HepG2 (cell line): ENCODE measurements at regions not wholly inside any gene's neighbourhood (a gene's known extent, or its start where the extent isn't known, plus 50 kb on each side); places are given as distances from the start of the nearest gene placed in this dataset.

Source experiments
- ATAC-seq: fragments of 200-7000 bp; cut with Tn5 transposase; 3 replicates; pipeline ENCODE4 v1.9.1; 2020; ENCODE audit warnings: mild to moderate bottlenecking, moderate library complexity
- BruUV-seq: library from RNA; stranded (reverse); fragments of 400-500 nt; replicated peaks from 2 replicates; lab custom pipeline; 2021; lab: Mats Ljungman, UMichigan
- CTCF ChIA-PET: fragments of 300-600 bp; formaldehyde crosslinking; extraction: SDS; loops from one replicate; lab custom pipeline; 2021; ENCODE audit warnings: low total read pairs, inconsistent platforms, low intra/inter-chr PET ratio; lab: Yijun Ruan, JAX
- POLR2A ChIA-PET: fragments of 350-600 bp; sonication (Branson Sonifier 250); formaldehyde crosslinking; loops from one replicate; lab custom pipeline; 2020; ENCODE audit warnings: antibody characterized with exemption, inconsistent platforms; lab: Yijun Ruan, JAX
- DNase-seq: peaks from one replicate; pipeline ENCODE4 v3.0.0-alpha.2; 2015; ENCODE audit warnings: low spot score
- FAIRE-seq: peaks from 3 replicates; lab custom pipeline; 2011; peaks lifted over from hg19 to GRCh38; lab: Jason Lieb, UNC
- H2AFZ ChIP-seq: one replicate; pipeline ENCODE4 v1.6.1; 2011; ENCODE audit warnings: low read length, inconsistent platforms
- H3K27ac ChIP-seq: fragments of 300-600 bp; 3 replicates; pipeline ENCODE4 v1.8.0; 2011; ENCODE audit warnings: mixed run types, mild to moderate bottlenecking, mixed read lengths, low read length, inconsistent platforms; ENCODE audit not compliant: insufficient read depth; ENCODE audit errors: extremely low read length
- H3K27me3 ChIP-seq, 2 experiments: fragments of 200-600 bp in 1 of 2; 2 replicates in 1 of 2; 3 replicates in 1 of 2; pipeline versions ENCODE4 v1.6.0 to v1.8.0; 2011; ENCODE audit warnings: low read length in 2 of 2, mild to moderate bottlenecking in 2 of 2, moderate library complexity in 2 of 2, inconsistent platforms in 1 of 2; ENCODE audit not compliant: insufficient read depth in 2 of 2, control insufficient read depth in 1 of 2
- H3K36me3 ChIP-seq, 2 experiments: fragments of 200-600 bp in 1 of 2; replicated peaks in 1 of 2; 2 replicates in 1 of 2; 3 replicates in 1 of 2; pipeline versions ENCODE4 v1.5.1 to v1.8.0; 2011; ENCODE audit warnings: low read length in 2 of 2, inconsistent platforms in 1 of 2; ENCODE audit not compliant: insufficient read depth in 2 of 2, control insufficient read depth in 1 of 2
- H3K4me1 ChIP-seq: 2 replicates; pipeline ENCODE4 v1.5.1; 2012; ENCODE audit warnings: low read length, inconsistent platforms; ENCODE audit not compliant: insufficient read depth
- H3K4me2 ChIP-seq: 2 replicates; pipeline ENCODE4 v1.6.0; 2011; ENCODE audit warnings: low read depth, low read length, inconsistent platforms
- H3K4me3 ChIP-seq, 3 experiments: fragments of 200-600 bp in 1 of 3; sonication (generic), shearing (Covaris generic) in 1 of 3; replicated peaks in 1 of 3; 2 replicates each; pipeline ENCODE4 v1.5.1; 2011 to 2016; ENCODE audit warnings: low read length in 3 of 3, inconsistent platforms in 2 of 3, low read depth in 2 of 3, mild to moderate bottlenecking in 2 of 3, control low read depth in 1 of 3, mixed read lengths in 1 of 3; ENCODE audit not compliant: insufficient read depth in 1 of 3
- H3K79me2 ChIP-seq: one replicate; pipeline ENCODE4 v1.6.1; 2011; ENCODE audit warnings: low read length, inconsistent platforms; ENCODE audit not compliant: insufficient read depth
- H3K9ac ChIP-seq: 2 replicates; pipeline ENCODE4 v1.6.0; 2011; ENCODE audit warnings: mild to moderate bottlenecking, low read depth, low read length, inconsistent platforms; ENCODE audit not compliant: insufficient read depth
- H3K9me3 ChIP-seq: 2 replicates; pipeline ENCODE4 v1.5.1; 2012; ENCODE audit warnings: mild to moderate bottlenecking, low read length
- H4K20me1 ChIP-seq: 2 replicates; pipeline ENCODE4 v1.6.0; 2011; ENCODE audit warnings: inconsistent platforms, mild to moderate bottlenecking, low read length, moderate library complexity; ENCODE audit not compliant: insufficient read depth
- GABPA ChIP-seq, 2 experiments: IDR thresholded peaks; 2 replicates each; pipeline ENCODE4 v1.6.1; 2011 to 2016; ENCODE audit warnings: low read depth in 2 of 2, low read length in 1 of 2, missing biosample characterization in 1 of 2, missing genetic modification characterization in 1 of 2
- GATAD2A ChIP-seq: IDR thresholded peaks from 2 replicates; pipeline ENCODE4 v1.6.1; 2016
- HDAC2 ChIP-seq: sonication (generic); formaldehyde crosslinking; IDR thresholded peaks from 2 replicates; pipeline ENCODE4 v1.4.0; 2020; ENCODE audit warnings: missing genetic modification reagents
- IRF2 ChIP-seq: IDR thresholded peaks from 2 replicates; pipeline ENCODE4 v1.6.1; 2018; ENCODE audit warnings: missing genetic modification reagents, missing compliant biosample characterization
- POGZ ChIP-seq: sonication (generic); formaldehyde crosslinking; IDR thresholded peaks from 2 replicates; pipeline ENCODE4 v1.4.0; 2020; ENCODE audit warnings: mild to moderate bottlenecking, missing genetic modification reagents
- SIX1 ChIP-seq: sonication (generic); formaldehyde crosslinking; IDR thresholded peaks from 2 replicates; pipeline ENCODE4 v1.4.0; 2020; ENCODE audit warnings: missing genetic modification reagents, borderline replicate concordance
- SMYD3 ChIP-seq: sonication (generic); formaldehyde crosslinking; IDR thresholded peaks from 2 replicates; pipeline ENCODE4 v1.8.1; 2023; ENCODE audit warnings: mild to moderate bottlenecking, missing genetic modification reagents
- SRF ChIP-seq: IDR thresholded peaks from 2 replicates; pipeline ENCODE4 v1.6.1; 2011; ENCODE audit warnings: mild to moderate bottlenecking, low read depth, low read length, moderate library complexity
- TP53 ChIP-seq: sonication (generic); formaldehyde crosslinking; conservative IDR thresholded peaks from 2 replicates; pipeline ENCODE4 v1.4.0; 2020; ENCODE audit warnings: missing genetic modification reagents
- ZBTB10 ChIP-seq: sonication (generic); formaldehyde crosslinking; IDR thresholded peaks from 2 replicates; pipeline ENCODE4 v1.4.0; 2020; ENCODE audit warnings: missing genetic modification reagents, borderline replicate concordance
- ZBTB43 ChIP-seq: sonication (generic); formaldehyde crosslinking; conservative IDR thresholded peaks from 2 replicates; pipeline ENCODE4 v1.4.0; 2020; ENCODE audit warnings: missing genetic modification reagents
- ZMYM3 ChIP-seq: sonication (generic); formaldehyde crosslinking; IDR thresholded peaks from 2 replicates; pipeline ENCODE4 v1.5.1; 2020; ENCODE audit warnings: mild to moderate bottlenecking, missing genetic modification reagents
- ZNF24 ChIP-seq: fragments of 450-650 bp; IDR thresholded peaks from 2 replicates; pipeline ENCODE4 v1.6.1; 2017; ENCODE audit warnings: antibody characterized with exemption, mild to moderate bottlenecking
- ZNF292 ChIP-seq: sonication (generic); formaldehyde crosslinking; IDR thresholded peaks from 2 replicates; pipeline ENCODE4 v1.8.1; 2022; ENCODE audit warnings: mild to moderate bottlenecking, low read depth, missing genetic modification reagents, borderline replicate concordance
- ZNF552 ChIP-seq: sonication (generic); formaldehyde crosslinking; IDR thresholded peaks from 2 replicates; pipeline ENCODE4 v1.9.0; 2022; ENCODE audit warnings: missing genetic modification reagents, mild to moderate bottlenecking, borderline replicate concordance
- ZNF605 ChIP-seq: sonication (generic); formaldehyde crosslinking; IDR thresholded peaks from 2 replicates; pipeline ENCODE4 v1.8.0; 2022; ENCODE audit warnings: mild to moderate bottlenecking, missing genetic modification reagents
- ZNF709 ChIP-seq: sonication (generic); formaldehyde crosslinking; IDR thresholded peaks from 2 replicates; pipeline ENCODE4 v1.5.0; 2020; ENCODE audit warnings: mild to moderate bottlenecking, missing genetic modification reagents
- ZSCAN30 ChIP-seq: sonication (generic); formaldehyde crosslinking; IDR thresholded peaks from 2 replicates; pipeline ENCODE4 v1.5.0; 2020; ENCODE audit warnings: mild to moderate bottlenecking, missing genetic modification reagents
- ZSCAN31 ChIP-seq: sonication (generic); formaldehyde crosslinking; IDR thresholded peaks from 2 replicates; pipeline ENCODE4 v1.5.0; 2020; ENCODE audit warnings: low read depth, mild to moderate bottlenecking, missing genetic modification reagents
- WGBS: methylation state at CpG from one replicate; pipeline ENCODE4 v1.1.6; 2017; ENCODE audit warnings: low lambda C conversion rate; 5-methylcytosine and 5-hydroxymethylcytosine counted together
- in situ Hi-C: cut with HindIII; loops from 2 replicates; pipeline ENCODE4 v1.10.0; 2017; ENCODE audit warnings: low pct_unique_long_range_greater_than_20kb; ENCODE audit not compliant: extremely low pct_ligation_motif_present
- intact Hi-C: fragments of 100-400 bp; cut with micrococcal nuclease; formaldehyde crosslinking; loops from one replicate; pipeline ENCODE4 v1.10.0; 2022; ENCODE audit not compliant: unreplicated experiment

- BruUV-seq = no TSS peak
- Histone ChIP-seq H2AFZ (peak overlapping the region; percentile 95), H3K79me2 (no peaks in the 10 kb centered on the region), H3K9me3 (no peaks in the 10 kb centered on the region), H3K4me3 (peak overlapping the region; percentile 59 to 78 (median 77)), H3K4me2 (peak overlapping the region; percentile 81), H3K4me1 (peaks cover 12% of the 10 kb centered on the region; the same call in 1 of the 2 replicates), H3K9ac (peak overlapping the region; percentile 59), H3K27me3 (peaks cover 0 to 3% of the 10 kb centered on the region in 2 experiments; a peak in 1 of 5 replicates), H3K27ac (peak overlapping the region; percentile 22), H3K36me3 (no peaks in the 10 kb centered on the region), H4K20me1 (no peaks in the 10 kb centered on the region)
- peak; percentile 81 for DNase-seq
- WGBS = 1% methylated on average over 27 of the region's 27 CpGs
- FAIRE-seq = peak; percentile 32
- intact Hi-C loops = no loop called here
- in situ Hi-C loops = no loop called here
- ATAC-seq = peak; percentile 82
- ChIA-PET POLR2A (no interaction called here), CTCF (no interaction called here)
- 0 out of 2 replicates have a peak, but pooled peaks have one; percentile 22 for TF ChIP-seq SIX1 (CRISPR knock-in tag)
- TF ChIP-seq SMYD3 = peak; percentile 10; the same call in 1 of the 2 replicates
- TF ChIP-seq HDAC2 (CRISPR knock-in tag) = peak; percentile 51; the same call in 1 of the 2 replicates
- peak; percentile 68; the same call in 1 of the 2 replicates for TF ChIP-seq ZNF292 (CRISPR knock-in tag)
- TF ChIP-seq ZNF552 (CRISPR knock-in tag) = 0 out of 2 replicates have a peak, but pooled peaks have one; percentile 20
- no peak; the same call in none of the 2 replicates for TF ChIP-seq ZMYM3 (CRISPR knock-in tag)
- peak; percentile 27; the same call in 1 of the 2 replicates for TF ChIP-seq POGZ (CRISPR knock-in tag)
- TF ChIP-seq TP53 (CRISPR knock-in tag) = peak; percentile 26; the same call in 1 of the 2 replicates
- no peak for TF ChIP-seq ZSCAN30 (CRISPR knock-in tag)
- 0 out of 2 replicates have a peak, but pooled peaks have one; percentile 48 for TF ChIP-seq ZSCAN31
- TF ChIP-seq ZBTB43 (CRISPR knock-in tag) = 0 out of 2 replicates have a peak, but pooled peaks have one; percentile 16
- no peak for TF ChIP-seq GABPA (IDR thresholded peaks at IDR 0.05; ENCODE audit: low read depth, low read length)
- TF ChIP-seq GABPA (CRISPR knock-in tag; IDR thresholded peaks at IDR 0.05; ENCODE audit: low read depth) = 0 out of 2 replicates have a peak, but pooled peaks have one; percentile 42
- TF ChIP-seq ZNF605 (CRISPR knock-in tag) = no peak; the same call in 1 of the 2 replicates
- 0 out of 2 replicates have a peak, but pooled peaks have one; percentile 32 for TF ChIP-seq IRF2 (CRISPR knock-in tag)
- peak; percentile 80; the same call in 1 of the 2 replicates for TF ChIP-seq ZNF709 (CRISPR knock-in tag)
- TF ChIP-seq ZBTB10 (CRISPR knock-in tag) = no peak
- TF ChIP-seq ZNF24 = peak; percentile 90
- peak; percentile 56; the same call in 1 of the 2 replicates for TF ChIP-seq GATAD2A (CRISPR knock-in tag)
- TF ChIP-seq SRF = 0 out of 2 replicates have a peak, but pooled peaks have one; percentile 33
These were observed 122.6 kb downstream of the GPX5 start for GRCh38 chr6:28648035-28648877.
